IPS-NIHi7 (cell line): ENCODE measurements at regions not wholly inside any gene's neighbourhood (a gene's known extent, or its start where the extent isn't known, plus 50 kb on each side); places are given as distances from the start of the nearest gene placed in this dataset.
"Not testable (repeated sequence)": the region's sequence is repeated elsewhere in the genome, so short reads cannot be mapped to it uniquely, and the experiment has no call there.

Experiments used
- DNase-seq: peaks from one replicate; pipeline ENCODE4 v3.0.0; 2012; ENCODE audit warnings: mixed read lengths; ENCODE audit errors: extremely low spot score

DNA sequence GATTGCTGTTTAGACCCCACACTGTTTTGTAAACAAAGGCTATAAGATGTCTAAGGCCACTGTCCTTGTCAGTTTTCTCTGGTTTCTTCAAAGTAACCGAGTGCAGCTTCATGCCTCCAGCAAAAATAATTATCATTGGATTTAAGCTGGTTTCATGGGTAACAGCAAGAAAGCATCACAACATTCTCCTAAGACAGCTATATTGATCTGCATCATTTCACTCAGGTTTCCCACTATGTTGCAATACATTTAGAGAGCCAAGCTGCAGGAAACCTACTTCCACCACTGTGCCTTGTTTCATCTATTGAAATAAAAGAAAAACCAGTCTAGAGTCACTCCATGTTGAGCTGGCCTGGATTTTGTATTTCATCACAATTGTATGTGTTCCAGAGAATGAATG, 351.4 kb downstream of the OXSM start:
- no peak for DNase-seq

DNA sequence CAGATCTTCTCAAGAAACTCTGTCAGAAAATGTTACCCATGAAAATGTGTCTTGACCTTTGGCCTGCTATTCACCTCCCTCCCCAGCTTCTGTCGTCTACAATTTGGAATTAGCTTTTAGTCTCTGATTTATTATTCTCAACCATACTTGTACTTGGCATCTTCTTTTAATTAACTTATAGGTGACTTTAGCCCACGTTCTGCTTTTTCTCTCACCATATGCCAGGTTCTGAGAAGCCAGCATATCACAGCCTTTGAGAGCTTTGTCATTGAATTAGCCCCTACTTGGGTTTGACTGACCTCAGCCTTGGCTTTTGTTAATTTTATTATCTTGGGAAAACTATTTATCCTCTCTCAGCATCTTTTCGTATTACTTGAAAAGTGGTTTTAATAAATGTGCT, 355.9 kb downstream of the OXSM start:
- DNase-seq: no peak

DNA sequence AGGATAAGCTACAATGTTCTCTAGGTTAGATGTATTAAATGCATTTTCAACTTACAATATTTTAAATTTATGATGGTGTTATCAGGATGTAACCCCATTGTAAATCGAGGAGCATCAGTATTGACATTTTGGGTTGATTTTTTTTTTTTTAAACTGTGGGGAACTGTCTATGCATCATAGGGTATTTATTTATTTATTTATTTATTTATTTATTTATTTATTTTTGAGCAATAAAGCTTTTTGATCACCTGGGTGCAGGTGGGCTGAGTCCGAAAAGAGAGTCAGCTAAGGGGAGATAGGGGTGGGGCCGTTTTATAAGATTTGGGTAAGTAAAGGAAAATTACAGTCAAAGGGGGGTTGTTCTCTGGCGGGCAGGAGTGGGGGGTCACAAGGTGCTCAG, 367.5 kb downstream of the OXSM start:
- not testable (repeated sequence) for DNase-seq

DNA sequence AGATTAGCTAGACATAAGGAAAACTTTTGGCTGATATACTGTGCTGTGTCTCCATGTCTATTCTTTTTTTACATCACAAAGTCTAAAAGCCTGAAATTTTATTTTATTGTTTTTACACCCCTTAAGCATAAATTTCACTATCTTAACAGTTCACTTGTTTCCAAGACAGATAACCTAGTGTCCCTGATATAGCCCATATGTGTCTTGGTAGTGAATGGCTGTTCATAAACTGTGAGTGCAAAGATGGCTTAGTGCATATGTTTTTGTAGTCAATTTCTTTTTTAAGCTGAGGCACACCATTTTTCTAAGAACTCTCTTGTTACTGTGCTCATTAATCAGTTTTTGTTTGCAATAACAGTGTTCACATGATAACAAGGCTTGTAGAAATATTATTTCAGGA, 381.1 kb downstream of the OXSM start:
- no peak for DNase-seq

DNA sequence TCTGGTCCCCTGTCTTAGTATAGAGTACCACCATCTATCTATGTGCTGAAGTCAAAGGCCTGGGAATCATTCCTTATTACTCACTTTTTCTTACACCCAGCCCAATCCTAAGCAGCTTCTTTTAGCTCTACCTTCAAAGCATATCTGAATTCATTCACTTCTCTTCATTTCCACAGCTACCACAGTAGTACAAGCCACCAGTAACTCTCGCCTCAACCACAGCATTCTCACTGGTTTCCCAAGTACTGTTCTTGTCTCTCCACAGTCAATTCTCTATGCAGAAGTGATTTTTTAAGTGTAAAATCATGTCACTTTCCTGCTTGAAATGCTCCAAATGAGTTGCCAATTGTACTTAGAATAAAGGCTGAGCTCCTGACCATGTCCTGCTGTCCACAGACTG, 401.7 kb downstream of the OXSM start:
- DNase-seq: no peak

DNA sequence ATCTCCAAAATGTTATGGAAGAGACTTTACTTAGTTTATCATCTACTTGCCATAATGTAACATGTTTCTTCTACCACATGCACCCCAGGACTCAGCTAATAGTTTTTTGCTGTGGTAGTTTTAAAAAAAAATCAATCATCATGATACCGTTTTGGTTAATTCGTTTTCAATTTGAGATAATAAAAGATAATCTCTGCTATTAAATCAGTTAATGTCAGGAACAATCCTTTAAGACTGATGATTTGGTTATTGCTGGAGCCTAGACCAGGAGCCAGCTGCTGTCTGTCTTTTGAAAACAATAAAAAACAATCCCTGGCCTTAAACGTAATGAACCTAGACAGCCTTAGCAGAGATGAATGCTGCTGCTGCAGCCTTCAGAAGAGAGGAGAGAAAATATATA, 403.7 kb downstream of the OXSM start:
- DNase-seq: no peak

DNA sequence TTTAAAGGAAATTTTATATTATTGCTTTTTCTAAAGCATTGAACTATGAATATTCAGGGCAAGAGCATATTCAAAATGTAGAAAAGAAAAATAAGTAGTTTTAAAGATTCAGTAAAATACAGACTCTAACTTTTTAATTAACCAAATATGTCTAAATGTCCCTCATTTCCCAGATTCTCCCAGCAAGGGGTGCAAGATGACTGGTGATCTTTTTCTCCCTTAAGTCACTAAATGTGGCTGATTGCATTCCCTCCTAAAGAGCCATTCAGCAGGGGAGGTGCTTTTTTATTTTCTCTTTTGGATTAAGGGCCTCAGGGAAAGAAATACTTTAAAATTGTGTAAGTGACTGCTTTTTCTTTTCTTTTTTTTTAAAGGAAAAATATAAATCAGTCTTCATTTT, 406.9 kb downstream of the OXSM start:
- DNase-seq: no peak

DNA sequence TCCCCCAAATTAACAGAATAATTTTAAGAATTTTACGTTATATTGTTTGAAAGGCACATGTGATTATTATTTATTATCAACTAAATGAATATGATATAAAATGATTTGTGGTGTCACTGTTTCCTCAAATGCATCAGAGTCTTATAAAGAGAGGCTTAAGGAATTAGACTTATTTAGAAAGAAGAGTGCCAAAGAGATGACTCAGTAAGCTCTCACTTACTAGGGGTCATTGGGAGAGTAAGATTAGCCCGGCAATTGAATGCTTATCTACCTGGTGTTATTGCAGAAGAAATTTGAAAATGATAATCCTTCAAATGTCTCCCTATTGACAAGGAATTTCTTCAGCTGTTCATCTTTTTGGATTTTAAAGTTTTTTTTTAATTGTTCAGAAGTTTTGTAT, 408.7 kb downstream of the OXSM start:
- no peak for DNase-seq

DNA sequence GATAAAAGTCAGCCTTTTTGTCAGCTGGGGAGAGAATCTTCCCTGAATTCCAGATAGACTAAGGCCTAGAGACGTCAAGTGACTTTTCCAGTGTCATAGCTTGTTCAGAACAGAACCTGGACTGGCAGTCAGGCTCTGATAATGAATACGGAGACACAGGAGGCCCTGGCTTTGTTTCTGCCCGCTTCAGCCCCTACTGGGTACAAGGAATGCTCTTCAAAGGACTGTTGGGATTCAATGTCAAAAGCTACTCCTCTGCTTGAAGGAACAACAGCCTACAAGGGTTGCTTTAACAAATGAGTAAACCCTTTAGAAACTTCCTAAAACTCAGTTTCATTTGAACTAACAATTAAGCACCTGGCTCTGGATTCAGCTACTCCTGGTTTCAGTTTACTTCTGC, 412.3 kb downstream of the OXSM start:
- peak; percentile 10 for DNase-seq

DNA sequence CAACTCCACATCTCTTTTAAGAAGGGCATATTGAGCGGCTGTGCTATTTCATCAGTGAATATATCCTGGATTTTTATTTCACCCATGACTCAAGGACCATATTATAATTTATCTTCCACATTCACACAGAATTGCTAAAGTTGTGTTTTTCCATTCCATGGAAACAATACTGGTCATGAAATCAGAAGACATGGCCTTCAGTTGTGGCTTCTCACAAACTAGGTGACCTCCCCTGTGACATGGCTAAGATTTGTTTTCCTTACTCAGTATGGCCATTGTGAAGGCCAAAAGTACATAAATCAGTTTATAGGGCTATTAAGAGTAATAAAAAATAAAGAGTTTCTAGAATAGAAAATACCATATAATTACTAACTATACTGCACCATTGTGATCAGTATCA, 415.6 kb downstream of the OXSM start:
- DNase-seq: no peak

DNA sequence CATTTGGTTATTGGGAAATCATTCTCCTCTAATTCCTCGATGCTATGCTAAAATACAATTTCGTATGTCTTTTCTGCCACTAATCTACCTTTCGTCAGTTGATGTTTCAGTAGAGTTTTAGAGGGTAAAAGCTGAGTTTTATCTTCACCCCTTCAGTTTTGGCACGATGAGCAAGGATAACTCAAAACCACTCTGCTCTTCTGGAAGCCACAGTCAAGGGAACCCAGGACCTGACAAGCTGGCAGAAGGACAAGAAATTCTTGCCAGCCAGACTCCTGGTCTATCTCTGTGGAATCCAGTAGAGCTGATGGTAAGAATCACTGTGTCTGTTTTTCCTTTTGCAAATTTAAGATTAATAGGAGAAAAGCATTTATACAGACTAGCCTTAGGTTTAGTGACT, 414.4 kb upstream of the LRRC3B start:
- DNase-seq: no peak

DNA sequence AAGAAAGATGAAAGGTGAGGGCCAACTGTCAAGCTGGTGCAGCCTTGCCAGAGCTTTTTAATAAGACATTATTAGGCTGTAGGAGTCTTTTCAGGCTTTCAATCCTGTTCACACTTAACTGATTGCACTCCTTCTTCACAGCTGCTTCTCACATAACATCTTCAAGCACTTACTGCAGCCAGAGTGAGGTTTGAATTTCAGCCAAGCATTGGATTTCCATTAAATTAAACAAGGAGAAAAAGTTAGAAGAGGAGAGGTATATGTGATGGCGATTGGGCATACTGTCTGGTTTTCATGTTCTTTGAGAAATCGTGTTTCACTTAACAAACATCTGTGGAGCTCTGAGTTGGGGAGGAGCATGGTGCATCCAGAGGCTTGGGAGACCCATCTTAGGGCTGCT, 392.8 kb upstream of the LRRC3B start:
- no peak for DNase-seq

DNA sequence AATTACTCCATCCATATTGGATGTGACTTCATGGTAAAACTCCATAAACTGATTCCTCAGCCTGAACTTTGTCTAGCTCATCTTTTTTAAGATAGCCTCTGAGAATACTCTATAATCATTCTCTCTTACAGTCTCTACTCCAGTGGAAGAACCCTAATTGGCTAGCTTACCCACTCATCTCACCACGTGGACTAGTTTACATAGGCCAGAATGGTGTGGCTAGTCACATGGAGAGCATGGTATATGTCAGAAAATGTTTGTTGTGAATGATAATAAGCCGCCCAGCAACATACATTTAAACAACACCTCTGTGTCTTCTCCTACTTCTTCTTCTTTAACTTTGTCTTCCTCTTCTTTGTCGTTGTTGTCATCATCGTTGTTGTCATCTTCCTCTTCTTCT, 389.2 kb upstream of the LRRC3B start:
- no peak for DNase-seq

DNA sequence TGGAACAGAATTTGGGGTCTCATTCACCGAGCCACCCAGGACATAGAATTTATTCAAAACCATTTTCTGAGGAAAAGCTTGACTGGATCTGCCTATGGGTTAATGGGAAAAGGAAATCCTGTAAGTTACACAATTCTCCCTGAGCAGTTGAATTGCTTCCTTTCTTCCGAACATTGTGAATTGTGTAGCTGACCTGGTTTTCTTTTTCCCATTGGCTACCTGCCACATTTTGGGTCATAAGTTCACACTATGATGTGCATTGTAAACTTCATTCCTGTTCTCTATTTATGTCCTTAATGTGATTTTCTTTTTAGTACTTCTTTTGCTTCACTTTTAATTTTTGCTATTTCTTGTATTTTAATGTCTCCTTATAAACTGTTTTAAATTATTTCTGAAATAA, 386.0 kb upstream of the LRRC3B start:
- DNase-seq: no peak

DNA sequence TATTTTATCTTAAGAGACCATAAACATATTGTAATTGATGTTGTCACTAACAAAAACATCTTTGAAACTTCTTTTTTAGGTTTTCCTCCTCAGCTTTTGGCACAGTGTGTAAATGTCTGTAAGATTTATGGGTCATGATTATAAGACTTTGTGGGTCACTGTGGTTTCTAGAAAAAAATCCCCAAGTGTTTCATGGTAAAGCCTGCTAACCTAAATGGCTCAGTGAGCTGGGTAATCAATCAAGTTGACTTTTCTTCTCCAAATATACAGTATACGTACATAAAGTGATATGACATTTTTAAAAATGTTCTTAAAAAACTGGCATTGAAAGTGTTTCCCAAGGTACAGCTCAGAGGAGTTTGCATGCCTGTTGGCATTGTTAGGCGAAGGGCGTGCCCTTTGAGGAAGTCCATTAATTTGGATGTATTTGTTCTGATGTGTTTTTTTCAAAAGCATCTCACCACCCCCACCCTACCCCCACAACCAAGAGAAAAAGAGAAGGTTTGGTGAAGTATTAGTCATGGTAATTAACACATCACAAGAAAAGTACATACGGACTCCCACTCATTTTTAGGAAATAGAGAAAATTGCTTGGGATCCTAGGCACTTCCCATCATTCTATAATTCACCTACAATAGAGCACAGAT, 385.4 kb upstream of the LRRC3B start:
- no peak for DNase-seq

DNA sequence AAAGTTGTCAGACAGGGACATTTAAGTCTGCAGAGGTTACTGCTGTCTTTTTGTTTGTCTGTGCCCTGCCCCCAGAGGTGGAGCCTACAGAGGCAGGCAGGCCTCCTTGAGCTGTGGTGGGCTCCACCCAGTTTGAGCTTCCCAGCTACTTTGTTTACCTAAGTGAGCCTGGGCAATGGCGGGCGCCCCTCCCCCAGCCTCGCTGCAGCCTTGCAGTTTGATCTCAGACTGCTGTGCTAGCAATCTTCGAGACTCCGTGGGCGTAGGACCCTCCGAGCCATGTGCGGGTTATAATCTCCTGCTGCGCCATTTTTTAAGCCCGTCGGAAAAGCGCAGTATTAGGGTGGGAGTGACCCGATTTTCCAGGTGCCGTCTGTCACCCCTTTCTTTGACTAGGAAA, 378.0 kb upstream of the LRRC3B start:
- DNase-seq: not testable (repeated sequence)

DNA sequence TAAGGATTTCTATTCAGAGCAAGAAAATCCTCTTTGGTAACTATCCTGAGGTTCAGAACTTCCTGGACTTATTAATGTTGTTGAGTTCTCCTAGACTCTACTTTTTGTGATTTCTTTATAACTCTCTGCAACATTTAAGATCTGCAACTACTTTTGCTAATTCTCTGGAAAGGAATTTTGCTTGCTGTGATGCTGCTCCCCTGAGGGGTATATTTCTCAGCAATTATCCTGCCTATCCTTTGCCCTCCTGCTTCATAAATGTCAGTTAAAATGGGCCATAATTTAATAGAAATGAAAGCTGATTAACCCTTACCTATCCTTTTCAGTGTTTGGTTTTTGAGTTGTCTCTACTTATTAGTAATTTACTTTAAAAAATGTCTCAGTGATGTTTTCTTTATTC, 377.3 kb upstream of the LRRC3B start:
- no peak for DNase-seq

DNA sequence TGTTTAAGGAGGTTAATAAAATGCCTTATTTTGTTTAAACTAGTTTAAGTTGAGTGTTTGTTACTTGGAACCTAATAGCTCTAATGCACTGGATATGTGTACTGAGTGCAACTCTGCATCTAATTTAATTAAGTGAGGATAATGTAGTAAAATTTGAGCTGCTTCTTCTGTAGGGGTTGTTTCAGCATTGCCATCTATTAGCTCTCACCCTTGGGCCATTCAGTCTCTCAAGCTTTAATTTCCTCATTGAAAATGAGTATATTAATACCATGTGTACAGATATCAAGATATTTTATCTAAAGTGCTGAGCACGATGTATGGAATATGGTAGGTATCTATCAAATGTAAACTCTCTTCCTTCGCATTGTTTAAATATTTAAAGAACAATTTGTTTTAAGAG, 375.7 kb upstream of the LRRC3B start:
- no peak for DNase-seq

DNA sequence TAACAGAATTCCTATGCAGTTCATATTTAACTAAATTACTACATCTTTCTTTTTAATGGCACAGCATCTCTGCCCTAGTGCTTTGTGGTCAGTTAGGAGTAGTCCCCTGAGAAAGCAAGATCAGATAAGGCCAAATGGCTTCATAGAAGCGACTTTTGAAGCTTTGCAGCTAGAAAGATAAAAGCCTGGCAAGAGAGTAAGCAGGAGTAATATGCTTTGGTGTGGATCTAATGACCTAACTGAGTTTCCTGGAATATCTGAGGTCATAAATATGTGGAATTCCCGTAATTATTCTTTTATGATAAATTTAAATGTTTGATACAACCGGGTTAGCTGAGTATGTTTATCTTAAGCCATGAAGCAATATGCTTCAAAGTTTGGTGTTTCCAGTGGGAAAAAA, 374.9 kb upstream of the LRRC3B start:
- DNase-seq: no peak

DNA sequence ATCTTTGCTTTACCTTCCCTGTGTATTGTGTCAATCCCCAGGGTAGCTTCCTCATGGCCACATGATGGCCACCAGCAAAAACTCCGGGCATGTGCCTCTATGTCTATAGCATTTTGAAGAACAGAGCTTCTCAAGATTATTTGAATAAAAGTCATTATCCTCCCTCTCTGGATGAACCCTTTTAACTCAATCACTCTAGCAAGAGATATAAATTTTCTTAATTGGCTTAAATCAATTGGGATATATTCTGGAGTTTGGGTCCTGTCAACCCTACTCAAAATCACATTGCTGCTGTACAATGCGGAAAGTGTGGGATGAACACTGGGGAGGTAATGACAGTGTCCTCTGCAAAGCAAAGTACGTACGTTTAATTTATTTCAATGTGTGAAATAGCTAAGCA, 370.6 kb upstream of the LRRC3B start:
- DNase-seq: no peak

DNA sequence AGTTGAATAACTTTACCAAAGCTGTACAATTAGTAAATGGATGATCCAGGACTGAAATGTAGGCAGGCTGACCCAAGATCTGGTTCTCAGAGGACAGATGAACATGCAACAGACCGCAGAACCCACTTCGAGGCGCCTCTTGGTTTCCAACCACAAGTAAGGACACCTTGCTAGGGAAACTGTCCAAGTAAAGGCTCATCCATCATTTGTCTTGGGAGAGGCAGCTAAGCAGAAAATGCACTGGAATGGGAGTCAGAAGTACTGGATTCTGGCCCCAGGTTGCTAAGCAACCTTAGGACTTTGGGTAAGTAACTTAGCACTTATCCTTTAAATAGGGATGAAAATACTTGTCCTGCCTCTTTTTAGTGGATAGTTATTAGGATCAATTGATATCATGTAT, 366.3 kb upstream of the LRRC3B start:
- no peak for DNase-seq

DNA sequence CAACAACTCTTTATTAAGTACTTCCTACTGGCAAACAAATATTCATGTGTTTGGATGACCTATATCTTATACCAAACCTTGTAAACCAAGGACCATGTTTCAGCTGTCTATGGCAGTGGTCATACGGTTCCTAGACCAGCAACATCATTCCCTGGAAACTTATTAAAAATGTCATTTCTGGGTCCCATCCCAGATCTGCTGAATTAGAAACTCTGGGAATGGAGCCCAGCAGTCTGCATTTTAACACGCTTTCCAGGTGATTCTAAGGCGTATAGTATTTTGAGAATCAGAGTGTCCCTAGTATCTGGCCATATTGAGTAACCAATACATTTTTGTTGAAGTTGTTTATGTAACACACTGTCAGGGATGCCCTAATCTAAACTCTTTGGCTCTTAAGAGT, 363.4 kb upstream of the LRRC3B start:
- no peak for DNase-seq

DNA sequence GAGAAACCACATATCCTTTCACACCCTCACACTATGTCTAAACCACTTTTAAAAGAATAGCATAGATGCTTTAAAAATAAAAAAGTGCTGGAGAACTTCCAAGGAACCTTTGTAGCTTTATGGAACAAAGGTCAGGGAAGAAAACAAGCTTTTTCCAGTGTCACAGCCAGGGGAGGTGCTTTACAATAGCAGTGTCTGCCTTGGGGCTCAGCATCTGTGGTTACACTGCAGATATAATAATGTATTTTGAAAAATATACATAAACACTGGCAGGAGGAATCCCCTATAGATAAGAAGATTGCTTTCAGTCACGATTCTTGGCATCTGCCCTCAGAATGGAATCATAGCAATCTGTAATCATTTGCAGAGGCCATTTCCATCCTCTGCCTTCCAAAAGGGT, 362.4 kb upstream of the LRRC3B start:
- DNase-seq: no peak

DNA sequence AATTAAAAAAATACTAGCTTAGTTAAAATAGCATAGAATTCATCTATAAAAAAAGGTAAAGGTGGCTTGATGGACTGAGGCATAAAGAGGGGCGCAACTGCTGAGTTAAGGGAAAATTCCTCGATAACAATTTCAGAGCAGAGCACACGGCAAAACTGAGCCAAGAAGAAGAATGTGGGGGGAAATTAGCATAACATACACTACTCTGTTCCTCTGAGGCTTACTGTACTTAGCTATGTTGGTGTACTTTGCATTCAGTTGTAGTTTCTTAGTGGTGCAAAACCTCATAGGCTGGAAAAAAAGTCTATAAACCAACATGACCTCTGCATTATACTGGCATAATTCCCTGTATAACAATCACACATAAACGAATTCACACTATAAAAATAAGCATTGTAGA, 357.9 kb upstream of the LRRC3B start:
- DNase-seq: no peak

DNA sequence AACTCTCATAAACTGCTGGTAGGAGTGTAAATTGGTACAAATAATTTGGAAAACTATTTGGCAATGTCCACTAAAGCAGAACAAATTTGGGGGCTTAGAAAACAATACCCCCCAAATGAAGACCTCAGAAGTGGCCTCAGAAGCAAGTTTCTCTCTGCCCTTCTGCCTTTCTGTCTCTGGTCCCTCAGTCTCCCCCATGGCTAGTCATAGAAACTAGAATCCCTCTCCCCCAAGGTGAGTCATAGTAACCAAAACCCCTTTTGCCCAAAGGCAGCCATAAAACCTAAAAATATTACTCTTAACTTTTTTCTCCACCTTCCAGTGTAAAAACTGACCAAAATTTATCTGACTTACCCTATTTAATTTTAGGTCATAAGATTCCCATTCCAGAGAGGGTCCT, 350.7 kb upstream of the LRRC3B start:
- no peak for DNase-seq
